Endothelial cell (in vitro differentiated cells): ENCODE measurements at regions not wholly inside any gene's neighbourhood (a gene's known extent, or its start where the extent isn't known, plus 50 kb on each side); places are given as distances from the start of the nearest gene placed in this dataset.

ENCODE experiments used
- DNase-seq: peaks from one replicate; pipeline ENCODE4 v3.0.0; 2021; ENCODE audit warnings: low spot score
- H3K27ac Mint-ChIP-seq: one replicate; pipeline ENCODE4 v1.8.0; 2021; ENCODE audit warnings: mixed read lengths, inconsistent platforms; ENCODE audit not compliant: unreplicated experiment
- H3K27me3 Mint-ChIP-seq: one replicate; pipeline ENCODE4 v1.8.0; 2021; ENCODE audit warnings: mild to moderate bottlenecking, moderate library complexity, mixed read lengths, inconsistent platforms; ENCODE audit not compliant: unreplicated experiment
- H3K36me3 Mint-ChIP-seq: one replicate; pipeline ENCODE4 v1.8.0; 2021; ENCODE audit warnings: mild to moderate bottlenecking, low read depth, mixed read lengths, inconsistent platforms; ENCODE audit not compliant: unreplicated experiment
- H3K4me1 Mint-ChIP-seq: one replicate; pipeline ENCODE4 v1.8.0; 2021; ENCODE audit warnings: mild to moderate bottlenecking, mixed read lengths, inconsistent platforms; ENCODE audit not compliant: unreplicated experiment
- H3K4me3 Mint-ChIP-seq: one replicate; pipeline ENCODE4 v1.8.0; 2021; ENCODE audit warnings: mild to moderate bottlenecking, mixed read lengths, inconsistent platforms; ENCODE audit not compliant: unreplicated experiment
- H3K9me3 Mint-ChIP-seq: one replicate; pipeline ENCODE4 v1.8.0; 2021; ENCODE audit warnings: mixed read lengths, inconsistent platforms; ENCODE audit not compliant: unreplicated experiment
- TF ChIP-seq, protein P1 (sequence below): fragments of 200-600 bp; sonication (generic); IDR thresholded peaks from one replicate; pipeline ENCODE4 v1.5.0; 2021; ENCODE audit warnings: antibody characterized with exemption; ENCODE audit not compliant: unreplicated experiment

DNA sequence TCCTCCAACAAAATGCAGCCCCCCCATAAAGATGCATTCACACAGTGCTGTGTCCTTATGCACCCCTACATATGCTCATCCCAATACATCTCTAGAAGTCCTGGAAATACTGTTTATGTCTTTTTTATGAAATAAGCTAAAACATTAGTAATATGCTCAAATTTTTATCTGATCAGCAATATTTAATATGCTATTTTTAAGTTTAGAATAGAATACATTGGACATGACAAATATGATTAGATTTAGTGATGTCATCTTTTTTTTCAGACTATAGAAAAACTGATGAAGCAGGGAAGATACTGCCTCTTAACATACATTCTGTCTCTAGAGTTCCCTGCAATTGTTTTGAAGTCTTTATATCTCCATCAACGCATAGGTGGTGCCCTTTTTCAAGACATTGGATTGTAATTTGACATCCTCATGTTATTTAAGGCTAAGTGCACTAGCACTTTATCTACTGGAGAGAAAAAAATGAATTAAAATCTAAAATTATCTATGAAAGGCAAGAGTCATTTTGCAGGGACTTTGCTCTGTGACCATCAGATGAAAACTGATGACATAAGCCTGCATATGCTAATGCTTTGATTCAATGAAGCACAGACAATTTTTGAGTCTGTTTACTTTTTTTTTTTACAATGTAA lies 395.3 kb downstream of the LPIN1 start:
- H3K4me3 Mint-ChIP-seq, result no peak overlapping the region
- no peaks in the 10 kb centered on the region for H3K9me3 Mint-ChIP-seq
- peaks cover 5% of the 10 kb centered on the region for H3K27me3 Mint-ChIP-seq
- no peak for DNase-seq
- TF ChIP-seq, protein P1, sequence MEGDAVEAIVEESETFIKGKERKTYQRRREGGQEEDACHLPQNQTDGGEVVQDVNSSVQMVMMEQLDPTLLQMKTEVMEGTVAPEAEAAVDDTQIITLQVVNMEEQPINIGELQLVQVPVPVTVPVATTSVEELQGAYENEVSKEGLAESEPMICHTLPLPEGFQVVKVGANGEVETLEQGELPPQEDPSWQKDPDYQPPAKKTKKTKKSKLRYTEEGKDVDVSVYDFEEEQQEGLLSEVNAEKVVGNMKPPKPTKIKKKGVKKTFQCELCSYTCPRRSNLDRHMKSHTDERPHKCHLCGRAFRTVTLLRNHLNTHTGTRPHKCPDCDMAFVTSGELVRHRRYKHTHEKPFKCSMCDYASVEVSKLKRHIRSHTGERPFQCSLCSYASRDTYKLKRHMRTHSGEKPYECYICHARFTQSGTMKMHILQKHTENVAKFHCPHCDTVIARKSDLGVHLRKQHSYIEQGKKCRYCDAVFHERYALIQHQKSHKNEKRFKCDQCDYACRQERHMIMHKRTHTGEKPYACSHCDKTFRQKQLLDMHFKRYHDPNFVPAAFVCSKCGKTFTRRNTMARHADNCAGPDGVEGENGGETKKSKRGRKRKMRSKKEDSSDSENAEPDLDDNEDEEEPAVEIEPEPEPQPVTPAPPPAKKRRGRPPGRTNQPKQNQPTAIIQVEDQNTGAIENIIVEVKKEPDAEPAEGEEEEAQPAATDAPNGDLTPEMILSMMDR, result no peak
- H3K36me3 Mint-ChIP-seq, result no peaks in the 10 kb centered on the region
- no peak overlapping the region for H3K27ac Mint-ChIP-seq
- H3K4me1 Mint-ChIP-seq, result peaks cover 3% of the 10 kb centered on the region

DNA sequence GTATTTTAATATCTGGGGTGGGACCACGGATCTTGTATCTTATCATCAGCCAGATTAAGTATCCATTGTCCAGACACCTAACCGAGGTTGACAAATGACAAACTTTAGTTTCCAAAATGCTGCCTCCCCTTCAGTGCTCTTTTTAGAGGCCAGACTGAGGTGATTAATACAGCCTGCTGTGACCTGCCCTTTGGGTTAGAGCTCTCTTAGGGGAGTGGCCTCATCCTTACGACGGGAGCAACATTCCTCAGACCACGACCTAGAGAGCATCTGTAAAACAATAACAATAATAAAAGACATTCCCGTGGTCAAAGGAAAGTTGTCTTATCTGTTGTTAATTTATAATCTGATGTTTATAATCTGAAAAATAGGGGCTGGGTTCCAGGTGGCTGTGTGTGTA lies 405.3 kb downstream of the LPIN1 start:
- no peaks in the 10 kb centered on the region for H3K27me3 Mint-ChIP-seq
- TF ChIP-seq, protein P1, result no peak
- no peak overlapping the region for H3K27ac Mint-ChIP-seq
- no peaks in the 10 kb centered on the region for H3K9me3 Mint-ChIP-seq
- DNase-seq, result no peak
- H3K4me1 Mint-ChIP-seq, result peaks cover 5% of the 10 kb centered on the region
- H3K4me3 Mint-ChIP-seq, result no peak overlapping the region
- H3K36me3 Mint-ChIP-seq, result no peaks in the 10 kb centered on the region

DNA sequence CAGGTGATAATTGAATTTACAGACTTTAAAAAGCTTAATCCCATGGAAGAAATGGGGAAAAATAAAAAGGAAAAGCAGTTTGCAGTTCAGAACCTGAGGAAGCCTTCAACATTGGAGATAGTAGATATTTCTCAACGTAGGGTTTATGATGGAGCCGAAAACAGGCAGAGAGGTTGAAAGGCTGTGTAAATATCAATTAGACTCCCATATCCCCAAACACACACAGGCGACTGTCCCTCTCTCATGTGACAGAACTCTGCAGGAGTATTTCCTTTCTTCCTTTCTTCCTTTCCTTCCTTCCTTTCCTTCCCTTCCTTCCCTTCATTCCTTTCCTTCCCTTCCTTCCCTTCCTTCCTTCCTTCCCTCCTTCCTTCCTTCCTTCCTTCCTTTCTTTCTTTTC lies 406.5 kb downstream of the LPIN1 start:
- no peaks in the 10 kb centered on the region for H3K9me3 Mint-ChIP-seq
- no peak overlapping the region for H3K4me3 Mint-ChIP-seq
- no peaks in the 10 kb centered on the region for H3K4me1 Mint-ChIP-seq
- TF ChIP-seq, protein P1, result no peak
- H3K27ac Mint-ChIP-seq, result no peak overlapping the region
- H3K27me3 Mint-ChIP-seq, result no peaks in the 10 kb centered on the region
- no peaks in the 10 kb centered on the region for H3K36me3 Mint-ChIP-seq
- no peak for DNase-seq

DNA sequence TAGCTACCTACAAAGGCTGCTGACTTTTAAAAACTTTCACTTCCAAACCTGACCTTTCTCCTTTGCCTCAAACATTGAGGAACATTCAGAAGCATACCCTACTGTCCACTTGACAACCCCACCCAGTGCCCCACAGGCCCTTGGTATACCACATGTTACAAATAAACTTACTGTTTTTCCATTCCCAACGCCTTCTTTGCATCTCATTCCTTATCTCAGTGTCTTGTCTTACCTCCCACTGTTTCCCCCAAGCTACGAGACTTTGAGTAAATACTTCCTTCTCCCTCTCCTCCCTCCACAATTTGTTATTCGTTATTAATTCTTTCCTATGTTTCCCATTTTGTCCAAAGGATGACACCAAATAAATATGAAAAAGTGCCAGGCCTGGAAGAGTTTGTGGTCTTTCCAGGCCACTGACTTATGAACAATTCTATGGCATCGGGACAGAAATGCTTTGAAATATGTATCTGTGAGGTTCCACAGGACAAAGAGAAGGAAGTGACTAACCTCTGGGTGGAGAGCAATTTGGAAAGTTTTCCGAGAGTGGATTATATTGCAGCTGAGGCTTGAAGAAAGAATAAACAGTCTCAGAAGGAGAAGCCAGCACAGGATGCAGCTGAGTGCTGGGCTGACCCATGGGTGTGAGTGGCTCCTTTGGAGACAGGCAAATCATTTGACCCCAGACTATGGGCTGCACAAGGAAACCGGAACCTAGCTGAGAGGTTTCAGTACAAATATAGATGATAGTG lies 409.0 kb downstream of the LPIN1 start:
- TF ChIP-seq, protein P1, result no peak
- H3K36me3 Mint-ChIP-seq, result no peaks in the 10 kb centered on the region

DNA sequence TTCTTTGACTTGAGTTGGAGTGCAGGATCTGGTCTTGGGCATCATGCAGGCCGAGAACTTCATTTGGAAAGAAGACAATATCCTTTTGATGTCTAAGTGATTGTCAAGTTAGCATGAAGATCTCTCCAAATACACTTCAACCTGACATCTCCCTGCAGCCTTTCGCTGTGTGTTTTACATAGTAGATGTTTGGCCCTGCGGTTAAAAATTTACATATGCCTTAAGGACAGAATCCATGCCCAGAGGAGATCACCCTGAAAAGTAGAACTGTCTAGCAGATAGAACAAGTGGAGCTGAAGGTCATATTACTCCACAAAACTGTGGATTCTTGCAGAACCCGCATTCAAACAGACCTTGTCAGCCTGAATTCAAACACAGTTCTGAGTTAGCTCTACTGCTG lies 409.9 kb downstream of the LPIN1 start:
- no peaks in the 10 kb centered on the region for H3K9me3 Mint-ChIP-seq
- H3K4me1 Mint-ChIP-seq, result no peaks in the 10 kb centered on the region
- H3K36me3 Mint-ChIP-seq, result no peaks in the 10 kb centered on the region
- TF ChIP-seq, protein P1, result no peak
- H3K27me3 Mint-ChIP-seq, result no peaks in the 10 kb centered on the region
- H3K4me3 Mint-ChIP-seq, result no peak overlapping the region
- no peak for DNase-seq
- no peak overlapping the region for H3K27ac Mint-ChIP-seq

More for the DNA sequence above, 409.0 kb downstream of the LPIN1 start:
- no peak for DNase-seq
- Mint-ChIP-seq H3K4me3 (no peak overlapping the region), H3K4me1 (no peaks in the 10 kb centered on the region), H3K9me3 (no peaks in the 10 kb centered on the region), H3K27ac (no peak overlapping the region), H3K27me3 (no peaks in the 10 kb centered on the region)
